Neuron (in vitro differentiated cells): ENCODE measurements at regions not wholly inside any gene's neighbourhood (a gene's known extent, or its start where the extent isn't known, plus 50 kb on each side); places are given as distances from the start of the nearest gene placed in this dataset.

ENCODE experiments used
- H2AFZ ChIP-seq: one replicate; pipeline ENCODE4 v1.6.1; 2013; ENCODE audit warnings: low read depth, mild to moderate bottlenecking, inconsistent platforms, low read length, moderate library complexity
- H3K27me3 ChIP-seq: one replicate; pipeline ENCODE4 v1.6.1; 2013; ENCODE audit warnings: low read length; ENCODE audit not compliant: insufficient read depth
- H3K36me3 ChIP-seq: one replicate; pipeline ENCODE4 v1.6.1; 2013; ENCODE audit warnings: low read length; ENCODE audit not compliant: insufficient read depth
- H3K4me1 ChIP-seq: one replicate; pipeline ENCODE4 v1.6.1; 2013; ENCODE audit warnings: low read length; ENCODE audit not compliant: insufficient read depth
- H3K4me3 ChIP-seq: 2 replicates; pipeline ENCODE4 v1.5.1; 2013; ENCODE audit warnings: mild to moderate bottlenecking, low read length, moderate library complexity
- H3K9me3 ChIP-seq: one replicate; pipeline ENCODE4 v1.6.1; 2013; ENCODE audit warnings: low read length

DNA sequence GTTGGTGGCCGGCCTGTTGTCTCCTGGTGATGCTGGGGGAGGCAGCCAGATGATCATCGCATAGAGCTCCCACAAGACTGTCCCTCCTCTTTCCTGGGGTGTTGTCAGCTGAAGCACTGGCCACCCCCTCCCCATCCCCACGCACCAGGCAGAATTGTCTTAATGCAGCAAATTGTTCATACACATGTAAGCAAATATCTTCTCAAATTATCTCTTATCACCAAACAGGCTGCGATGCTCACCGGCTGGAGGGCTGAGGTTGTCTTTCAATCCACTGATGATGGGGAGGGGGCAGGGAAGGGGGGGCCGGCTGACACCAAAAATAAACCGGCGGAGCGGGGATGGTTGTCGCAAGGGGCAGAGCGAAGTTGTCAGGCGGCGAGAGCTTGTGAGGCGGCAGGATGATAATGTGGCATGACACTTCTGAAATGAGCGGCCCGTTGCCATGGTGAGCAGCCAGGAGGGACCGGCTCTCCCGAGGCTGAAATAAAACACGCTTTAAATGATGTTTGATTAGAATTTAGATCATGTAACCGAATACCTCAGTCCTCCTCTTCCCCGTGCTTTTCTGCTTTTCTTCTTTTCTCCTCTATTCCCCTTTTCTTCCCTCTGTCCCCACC lies 59.8 kb downstream of the MRM1 start:
- no peak overlapping the region for H3K4me3 ChIP-seq
- peaks cover 25% of the 10 kb centered on the region for H3K4me1 ChIP-seq
- no peaks in the 10 kb centered on the region for H3K36me3 ChIP-seq
- no peak overlapping the region for H2AFZ ChIP-seq
- no peaks in the 10 kb centered on the region for H3K9me3 ChIP-seq
- peaks cover 35% of the 10 kb centered on the region for H3K27me3 ChIP-seq

DNA sequence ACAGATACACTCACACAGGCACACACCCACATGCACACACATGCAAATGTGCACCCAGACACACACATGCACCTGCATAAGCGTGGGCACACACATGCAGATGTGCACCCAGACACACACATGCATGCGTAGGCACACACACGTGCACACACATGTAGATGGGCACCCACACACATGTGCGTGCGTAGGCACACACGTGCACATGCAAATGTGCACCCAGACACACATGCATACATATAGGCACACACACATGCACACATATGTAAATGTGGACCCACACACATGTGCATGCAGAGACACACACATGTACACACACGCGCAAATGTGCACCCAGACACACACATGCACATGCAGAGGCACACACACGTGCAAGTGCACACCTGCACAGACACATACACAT lies 60.3 kb downstream of the MRM1 start:
- Histone ChIP-seq H3K27me3 (peaks cover 34% of the 10 kb centered on the region), H2AFZ (no peak overlapping the region), H3K4me1 (peaks cover 25% of the 10 kb centered on the region), H3K9me3 (no peaks in the 10 kb centered on the region), H3K4me3 (no peak overlapping the region), H3K36me3 (no peaks in the 10 kb centered on the region)

DNA sequence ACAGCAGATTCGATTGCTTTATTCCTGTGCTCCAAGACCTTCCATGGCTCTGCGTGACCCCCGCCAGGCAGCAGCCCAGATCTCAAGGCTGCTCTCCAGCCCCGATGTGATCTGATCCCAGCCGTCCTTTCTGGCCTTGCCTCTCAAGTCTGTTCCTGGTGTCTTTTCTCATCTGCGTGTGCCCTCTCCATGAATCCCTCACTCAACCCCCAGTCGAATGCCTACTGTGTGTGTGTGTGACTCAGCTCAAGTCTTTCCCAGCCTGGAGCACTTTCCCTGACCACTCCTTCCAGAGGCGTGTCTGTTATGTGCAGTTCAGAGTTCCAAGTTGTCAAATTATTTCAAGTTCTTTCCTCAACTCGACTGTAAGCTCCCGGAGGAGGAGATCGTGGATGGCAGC lies 64.0 kb downstream of the MRM1 start:
- peaks cover 10% of the 10 kb centered on the region for H3K27me3 ChIP-seq
- peaks cover 16% of the 10 kb centered on the region for H3K4me1 ChIP-seq
- no peak overlapping the region for H3K4me3 ChIP-seq
- H3K9me3 ChIP-seq = no peaks in the 10 kb centered on the region
- H2AFZ ChIP-seq = no peak overlapping the region
- H3K36me3 ChIP-seq = no peaks in the 10 kb centered on the region

DNA sequence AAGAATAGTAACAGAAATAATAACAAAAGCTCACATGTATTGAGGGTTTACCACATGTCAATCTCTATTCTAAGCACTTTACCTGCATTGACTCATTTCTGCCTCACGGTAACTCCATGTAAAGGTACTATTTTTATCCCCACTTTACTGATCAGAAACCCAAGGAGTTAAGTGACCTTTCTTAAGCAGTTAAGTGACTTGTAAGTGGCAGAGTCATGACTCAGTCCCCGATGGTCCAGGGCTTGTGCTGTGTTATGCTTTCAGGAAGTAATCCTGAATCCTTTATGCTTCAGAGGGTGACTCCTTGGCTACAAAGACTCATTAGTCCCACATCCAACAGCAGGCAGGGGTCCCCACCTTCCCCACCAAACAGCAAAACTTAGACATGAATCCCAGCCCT lies 66.5 kb downstream of the MRM1 start:
- H3K9me3 ChIP-seq = no peaks in the 10 kb centered on the region
- no peak overlapping the region for H3K4me3 ChIP-seq
- H3K27me3 ChIP-seq = peaks cover 16% of the 10 kb centered on the region
- H2AFZ ChIP-seq = no peak overlapping the region
- no peaks in the 10 kb centered on the region for H3K36me3 ChIP-seq
- H3K4me1 ChIP-seq = peaks cover 6% of the 10 kb centered on the region

DNA sequence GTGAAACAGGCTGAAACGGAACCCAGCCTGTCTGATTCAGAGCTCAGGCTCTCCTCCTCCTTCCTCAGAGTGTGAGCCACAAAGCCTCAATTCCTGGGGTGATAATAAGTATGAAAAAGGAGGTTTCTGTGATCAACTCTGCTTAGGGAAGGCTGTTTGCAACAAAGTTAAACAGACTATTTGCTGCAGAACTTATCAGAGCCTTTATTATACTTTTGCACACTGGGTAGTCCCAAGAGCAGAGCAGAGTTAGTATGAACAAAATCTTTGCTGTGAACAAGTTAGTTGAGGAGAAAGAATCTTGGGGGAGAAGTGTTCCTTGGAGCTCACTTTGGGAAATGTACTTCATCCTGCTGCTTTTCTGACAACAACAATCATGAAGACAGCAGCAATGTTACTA lies 67.4 kb downstream of the MRM1 start:
- peaks cover 16% of the 10 kb centered on the region for H3K27me3 ChIP-seq
- no peaks in the 10 kb centered on the region for H3K9me3 ChIP-seq
- H3K4me3 ChIP-seq = no peak overlapping the region
- no peak overlapping the region for H2AFZ ChIP-seq
- H3K36me3 ChIP-seq = no peaks in the 10 kb centered on the region
- H3K4me1 ChIP-seq = peaks cover 6% of the 10 kb centered on the region

DNA sequence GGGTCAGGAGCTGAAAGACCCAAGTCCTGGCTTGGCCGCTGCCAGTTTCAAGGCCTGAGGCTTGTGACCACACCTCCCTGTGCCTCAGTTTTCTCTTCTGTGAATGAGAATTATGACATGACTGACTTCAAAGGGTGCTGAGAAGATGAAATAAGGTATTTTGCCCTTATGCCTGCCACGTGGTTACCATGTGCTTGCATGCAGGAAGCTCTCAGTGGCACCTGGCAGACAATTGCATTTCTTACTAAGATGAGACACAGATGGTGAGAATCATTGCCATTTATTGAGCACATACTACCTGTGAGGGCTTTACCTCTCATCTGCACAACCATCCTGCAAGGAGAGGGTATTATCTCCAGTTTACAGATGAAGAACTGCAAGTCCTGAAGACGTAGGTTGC lies 69.8 kb downstream of the MRM1 start:
- Histone ChIP-seq H3K4me3 (no peak overlapping the region), H2AFZ (no peak overlapping the region), H3K9me3 (no peaks in the 10 kb centered on the region), H3K27me3 (peaks cover 15% of the 10 kb centered on the region), H3K4me1 (peaks cover 6% of the 10 kb centered on the region), H3K36me3 (no peaks in the 10 kb centered on the region)

DNA sequence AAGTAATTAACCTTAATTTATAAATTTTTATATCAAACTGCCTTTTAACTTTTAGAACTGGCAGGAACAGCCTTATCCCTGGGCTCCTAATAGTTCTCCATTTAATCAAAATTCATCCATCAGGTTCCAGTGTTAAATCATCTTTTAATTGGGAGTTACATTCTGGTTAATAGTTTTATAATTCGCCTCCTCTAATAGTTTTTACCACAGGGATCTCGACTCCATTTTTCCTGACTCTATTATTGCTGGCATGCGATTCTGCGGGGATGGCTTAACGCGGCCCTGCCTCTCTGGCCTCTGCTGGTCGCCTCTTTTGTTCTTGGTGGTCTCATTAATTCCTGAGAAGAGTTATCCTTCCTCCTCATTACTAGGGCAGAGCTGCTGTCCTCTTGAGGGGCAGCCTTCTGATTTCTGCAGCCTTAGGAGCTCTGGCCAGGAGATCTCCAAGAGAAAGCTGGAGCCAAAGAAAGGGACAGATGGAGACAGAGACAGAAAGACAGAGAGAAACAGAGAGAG lies 71.1 kb downstream of the MRM1 start:
- H3K27me3 ChIP-seq = peaks cover 13% of the 10 kb centered on the region
- no peaks in the 10 kb centered on the region for H3K9me3 ChIP-seq
- no peak overlapping the region for H2AFZ ChIP-seq
- H3K4me1 ChIP-seq = peaks cover 6% of the 10 kb centered on the region
- H3K4me3 ChIP-seq = no peak overlapping the region
- no peaks in the 10 kb centered on the region for H3K36me3 ChIP-seq

DNA sequence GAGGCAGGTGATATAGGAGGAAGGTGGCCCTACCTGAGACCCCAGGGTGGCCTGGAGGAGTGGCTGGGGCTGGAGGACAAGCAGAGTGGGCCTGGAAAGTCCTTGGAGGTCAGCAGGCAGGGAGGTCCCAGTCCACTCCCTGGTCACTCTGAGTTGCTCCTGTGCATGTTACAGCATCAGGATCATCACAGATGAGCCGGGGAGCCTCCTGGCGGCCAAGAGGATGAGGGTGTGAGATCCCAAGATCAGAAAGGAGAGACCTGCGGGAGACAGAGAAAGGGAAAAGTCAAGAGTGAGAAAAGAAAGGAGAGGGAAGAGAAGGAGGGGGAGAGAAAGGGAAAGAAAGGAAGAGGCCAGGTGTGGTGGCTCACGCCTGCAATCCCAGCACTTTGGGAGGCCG lies 71.7 kb downstream of the MRM1 start:
- no peaks in the 10 kb centered on the region for H3K36me3 ChIP-seq
- no peak overlapping the region for H3K4me3 ChIP-seq
- H3K27me3 ChIP-seq = peaks cover 13% of the 10 kb centered on the region
- no peak overlapping the region for H2AFZ ChIP-seq
- H3K4me1 ChIP-seq = peaks cover 6% of the 10 kb centered on the region
- no peaks in the 10 kb centered on the region for H3K9me3 ChIP-seq

DNA sequence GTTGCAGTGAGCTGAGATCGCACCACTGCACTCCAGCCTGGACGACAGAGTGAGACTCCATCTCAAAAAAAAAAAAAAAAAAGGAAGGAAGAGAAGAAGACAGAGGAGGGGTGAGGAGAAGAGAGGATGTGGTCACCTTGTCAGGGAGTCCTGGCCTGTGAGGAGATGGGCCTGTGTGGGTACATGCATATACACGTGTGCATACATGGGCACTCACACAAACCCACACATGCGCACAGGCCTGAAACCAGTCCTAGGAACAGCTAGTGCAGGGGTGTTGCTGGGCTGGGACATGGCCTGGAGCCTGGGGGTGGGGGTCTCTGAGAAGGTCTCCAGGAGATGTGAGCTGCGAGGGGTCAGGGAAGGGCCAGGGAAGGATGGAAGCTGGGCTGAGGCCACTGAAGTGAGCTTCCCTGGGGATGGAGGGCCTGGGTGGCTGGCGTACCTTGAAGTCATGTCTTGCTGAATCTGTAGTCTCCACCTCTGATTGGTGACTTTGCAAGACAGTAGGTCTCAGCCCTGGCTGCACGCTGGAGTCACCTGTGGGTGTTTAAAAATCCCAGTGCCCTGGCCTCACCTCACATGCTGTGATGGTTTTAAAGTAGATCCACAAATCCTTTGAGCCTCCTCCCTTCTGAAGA lies 72.4 kb downstream of the MRM1 start:
- Histone ChIP-seq H3K9me3 (no peaks in the 10 kb centered on the region), H3K36me3 (no peaks in the 10 kb centered on the region), H2AFZ (no peak overlapping the region), H3K27me3 (peaks cover 13% of the 10 kb centered on the region), H3K4me1 (peaks cover 6% of the 10 kb centered on the region), H3K4me3 (no peak overlapping the region)

DNA sequence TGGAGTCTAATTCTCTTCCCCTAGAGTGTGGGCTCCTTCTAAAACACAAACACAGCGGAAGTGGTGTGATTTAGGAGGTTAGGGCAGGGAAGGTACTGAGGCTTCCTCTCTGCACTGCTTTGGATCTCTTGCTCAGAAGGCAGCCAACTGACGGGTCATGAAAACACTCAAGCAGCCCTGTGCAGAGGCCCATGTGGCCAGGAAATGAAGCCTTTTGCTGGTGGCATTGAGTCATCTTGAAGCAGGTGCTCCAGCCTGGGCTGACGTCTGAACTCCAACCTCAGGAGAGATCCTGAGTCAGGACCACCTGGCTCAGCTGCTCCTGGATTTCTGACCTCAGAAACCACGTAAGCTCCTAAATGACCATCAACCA lies 72.9 kb downstream of the MRM1 start:
- H3K9me3 ChIP-seq = no peaks in the 10 kb centered on the region
- H3K27me3 ChIP-seq = peaks cover 13% of the 10 kb centered on the region
- H3K36me3 ChIP-seq = no peaks in the 10 kb centered on the region
- peaks cover 6% of the 10 kb centered on the region for H3K4me1 ChIP-seq
- H3K4me3 ChIP-seq = no peak overlapping the region
- no peak overlapping the region for H2AFZ ChIP-seq

DNA sequence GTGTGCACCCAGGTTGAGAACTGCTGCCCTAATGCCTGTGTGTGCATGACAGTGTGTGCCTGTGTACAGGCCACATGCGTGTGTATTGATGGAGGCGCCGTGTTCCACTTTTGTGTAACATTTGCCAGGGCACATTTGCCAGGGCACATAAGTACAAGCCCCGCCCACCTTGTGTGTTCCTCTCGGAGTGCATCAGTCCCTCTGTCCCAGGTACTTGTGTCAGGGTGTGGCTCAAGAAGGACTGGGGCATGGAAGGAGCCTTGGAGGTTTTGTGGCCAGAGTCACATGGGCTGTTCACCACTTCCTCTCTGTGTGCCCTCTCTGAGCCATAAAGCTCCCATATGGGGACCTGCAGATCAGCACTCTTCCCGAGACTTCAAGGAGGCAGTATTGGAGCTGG lies 73.9 kb downstream of the MRM1 start:
- Histone ChIP-seq H2AFZ (no peak overlapping the region), H3K36me3 (no peaks in the 10 kb centered on the region), H3K4me3 (no peak overlapping the region), H3K9me3 (no peaks in the 10 kb centered on the region), H3K4me1 (peaks cover 6% of the 10 kb centered on the region), H3K27me3 (peaks cover 13% of the 10 kb centered on the region)

DNA sequence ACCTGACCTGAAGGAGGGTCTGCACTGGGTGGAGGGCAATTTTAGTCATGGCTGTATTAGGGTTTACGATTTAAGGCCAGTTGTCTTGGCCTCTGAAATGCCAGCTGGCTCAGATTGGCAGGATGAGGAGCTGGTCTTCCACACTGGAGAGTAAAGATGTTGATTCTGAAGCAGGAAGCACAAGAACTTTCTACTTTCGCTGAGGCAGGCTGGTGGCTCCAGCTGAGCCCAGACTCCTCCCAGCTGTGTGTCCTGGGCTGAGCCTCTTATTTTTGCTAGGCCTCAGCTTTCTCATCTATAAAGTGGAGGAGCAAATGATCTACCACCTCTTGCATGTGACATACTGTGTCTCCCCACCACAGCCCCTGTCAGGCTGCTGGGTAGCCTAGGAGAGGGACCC lies 74.4 kb downstream of the MRM1 start:
- H3K4me1 ChIP-seq = peaks cover 6% of the 10 kb centered on the region
- H3K36me3 ChIP-seq = no peaks in the 10 kb centered on the region
- no peak overlapping the region for H3K4me3 ChIP-seq
- H2AFZ ChIP-seq = no peak overlapping the region
- H3K27me3 ChIP-seq = peaks cover 11% of the 10 kb centered on the region
- H3K9me3 ChIP-seq = no peaks in the 10 kb centered on the region

DNA sequence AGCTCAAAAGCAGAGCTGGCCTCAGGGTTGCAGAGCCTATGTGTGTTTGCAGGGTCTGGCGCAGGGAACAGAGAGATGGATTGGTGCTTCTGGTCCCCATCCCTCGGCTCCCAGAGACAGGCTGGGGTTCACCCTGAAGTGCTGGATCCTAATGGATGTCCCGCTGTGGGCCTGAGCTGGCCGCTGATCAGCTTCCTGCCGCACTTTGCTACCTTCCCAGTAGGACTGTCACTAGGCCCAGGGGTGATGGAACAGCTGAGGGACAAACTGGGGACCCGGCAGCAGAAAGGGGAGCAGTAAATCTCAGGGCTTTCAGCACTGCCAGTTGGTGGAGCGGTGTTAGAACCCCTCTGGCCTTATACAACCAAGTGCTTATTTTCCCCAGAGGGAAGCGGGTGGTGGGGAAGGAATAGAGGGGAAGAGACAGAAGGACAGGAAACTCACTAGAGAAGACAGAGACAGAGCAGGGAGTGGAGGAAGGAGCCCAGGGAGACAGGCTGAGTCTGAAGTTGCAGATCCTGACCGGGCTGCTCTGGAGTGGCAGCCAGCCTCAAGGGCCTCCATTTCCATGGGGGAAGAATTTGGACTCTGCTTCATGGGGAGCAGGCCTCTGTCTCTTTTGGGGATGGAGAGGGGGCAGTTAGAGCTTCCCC lies 78.6 kb downstream of the MRM1 start:
- Histone ChIP-seq H3K9me3 (no peaks in the 10 kb centered on the region), H3K36me3 (no peaks in the 10 kb centered on the region), H3K27me3 (peaks cover 6% of the 10 kb centered on the region), H3K4me3 (no peak overlapping the region), H2AFZ (no peak overlapping the region), H3K4me1 (no peaks in the 10 kb centered on the region)
